GM18499 (cell line): ENCODE measurements at regions not wholly inside any gene's neighbourhood (a gene's known extent, or its start where the extent isn't known, plus 50 kb on each side); places are given as distances from the start of the nearest gene placed in this dataset.

Experiments used
- ATAC-seq: cut with Tn5 transposase; IDR thresholded peaks from one replicate; pipeline ENCODE4 v1.9.1; 2021; ENCODE audit warnings: moderate number of reproducible peaks; ENCODE audit not compliant: insufficient read depth, unreplicated experiment

GRCh38 chr6:167672738-167673137, 154.0 kb upstream of the AFDN start:
- no peak for ATAC-seq

- no peak for ATAC-seq
These were observed 152.8 kb upstream of the AFDN start for GRCh38 chr6:167673946-167674345.

- ATAC-seq = no peak
These were observed 152.2 kb upstream of the AFDN start for GRCh38 chr6:167674486-167674885.

GRCh38 chr6:167676000-167676665, 150.6 kb upstream of the AFDN start:
- no peak for ATAC-seq

DNA sequence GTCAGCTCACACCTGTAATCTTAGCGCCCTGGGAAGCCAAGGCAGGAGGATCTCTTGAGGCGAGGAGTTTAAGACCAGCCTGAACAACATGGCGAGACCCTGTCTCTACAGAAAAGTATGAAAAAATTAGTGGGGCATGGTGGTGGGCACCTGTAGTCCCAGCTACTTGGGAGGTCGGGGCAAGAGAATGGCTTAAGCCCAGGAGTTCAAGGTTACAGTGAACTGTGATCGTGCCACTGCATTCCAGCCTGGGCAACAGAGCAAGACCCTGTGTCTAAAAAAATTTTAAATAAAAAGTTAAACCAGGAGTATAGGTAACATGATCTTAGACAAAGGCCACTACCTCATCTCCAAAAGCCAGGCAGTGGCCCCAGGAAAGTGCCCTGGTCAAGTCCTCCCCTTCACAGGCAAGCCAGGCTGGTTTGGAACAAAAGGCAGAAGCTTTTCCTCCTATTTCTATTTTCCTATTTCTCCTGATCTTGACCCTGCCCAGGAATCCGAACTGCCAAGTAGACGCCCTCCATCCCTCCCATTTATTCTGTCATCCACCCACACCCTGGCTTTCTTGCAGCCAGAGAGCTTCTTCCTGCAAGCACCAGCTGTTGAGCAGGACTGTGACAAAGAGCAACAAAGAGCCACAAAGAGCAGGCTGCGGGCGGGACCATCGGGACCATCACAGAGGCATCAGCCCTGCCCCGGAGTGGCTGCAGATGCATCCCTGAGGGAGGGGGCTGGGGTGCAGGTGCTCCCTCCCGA, 149.9 kb upstream of the AFDN start:
- no peak for ATAC-seq

DNA sequence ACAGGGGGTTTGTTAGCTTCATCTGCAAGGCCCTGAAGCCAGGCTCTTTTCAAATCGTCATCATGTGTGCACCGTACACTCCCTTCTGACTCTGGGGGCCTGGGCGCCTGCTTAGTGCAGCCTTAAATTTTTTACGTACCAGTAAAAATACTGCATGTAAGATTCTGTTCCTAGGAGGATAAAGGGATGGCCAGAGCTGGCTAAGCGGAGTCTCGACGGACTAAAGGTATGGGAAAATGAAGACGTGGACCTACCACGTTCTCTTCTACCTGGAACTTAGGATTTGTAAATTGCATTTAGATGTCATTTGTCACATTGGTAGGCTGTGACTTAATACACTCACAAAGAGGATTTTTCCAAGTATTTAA, 149.3 kb upstream of the AFDN start:
- no peak for ATAC-seq

- ATAC-seq = no peak
These were observed 148.3 kb upstream of the AFDN start for GRCh38 chr6:167678102-167679101.

DNA sequence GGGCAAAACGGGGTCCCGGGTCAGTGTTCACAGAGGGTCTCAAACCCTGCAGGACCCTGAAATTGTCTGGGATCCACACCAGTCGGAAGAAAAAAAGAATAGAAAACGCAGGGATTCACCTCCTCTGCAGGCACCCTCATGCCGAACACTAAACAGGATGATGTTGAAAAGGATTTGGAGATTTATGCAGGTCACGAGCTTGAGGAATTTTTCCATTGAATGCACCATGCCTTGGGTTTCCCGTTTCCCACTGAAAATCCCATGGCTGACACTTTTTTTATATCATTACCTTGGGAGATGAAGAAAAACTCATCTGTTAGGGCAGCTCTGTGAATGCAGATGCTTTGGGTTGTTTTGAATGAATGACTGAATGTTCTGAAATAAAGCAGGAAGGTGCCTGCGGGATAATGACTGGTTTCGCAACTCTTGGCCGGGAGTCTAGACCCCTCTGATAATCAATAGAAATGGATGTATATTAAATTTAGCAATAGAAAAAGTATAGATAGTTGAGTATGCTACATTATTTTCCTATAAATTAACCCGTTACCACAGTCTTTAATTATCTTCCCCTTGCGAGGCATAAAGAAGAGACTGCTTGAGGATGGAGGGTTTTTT, 147.5 kb upstream of the AFDN start:
- no peak for ATAC-seq

DNA sequence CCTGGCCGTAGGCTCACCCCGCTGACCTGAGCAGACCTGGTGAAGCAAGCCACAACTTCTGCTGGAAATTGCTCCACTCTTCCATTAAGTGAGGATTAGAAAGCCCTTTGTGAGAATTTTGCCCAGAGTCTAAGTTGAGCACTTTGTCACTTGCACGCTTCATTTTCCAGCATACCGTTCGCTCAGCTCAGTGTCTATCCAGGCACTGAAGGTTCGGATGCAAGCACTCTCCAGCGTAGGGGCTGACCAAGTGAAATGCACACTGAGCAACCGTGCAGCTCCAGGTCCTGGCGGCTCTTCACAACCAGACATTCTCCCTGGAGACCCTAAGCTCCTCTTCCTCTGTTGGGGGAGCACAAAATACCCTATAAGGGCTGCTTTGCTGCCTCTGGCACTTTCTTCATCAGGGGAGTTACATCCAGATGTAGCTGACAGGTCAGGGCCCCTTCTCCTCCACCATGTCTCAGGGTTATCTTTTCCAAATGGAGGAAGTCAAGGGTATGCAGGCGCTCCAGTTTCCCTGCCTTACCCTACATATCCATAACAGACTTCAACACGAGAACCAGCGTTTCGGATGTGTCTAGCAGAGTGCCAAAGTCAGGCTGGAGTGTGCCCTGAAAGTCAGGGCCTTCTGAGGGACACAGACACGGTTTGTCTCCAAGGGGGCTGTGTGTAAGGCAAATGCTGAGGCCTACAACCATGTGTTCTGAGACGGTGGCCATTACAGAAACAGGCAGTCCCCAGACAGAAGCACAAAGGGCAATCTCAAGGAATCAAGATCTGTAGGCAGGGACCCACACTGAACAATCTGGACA, 146.7 kb upstream of the AFDN start:
- ATAC-seq = no peak

GRCh38 chr6:167680605-167681149, 146.0 kb upstream of the AFDN start:
- no peak for ATAC-seq

DNA sequence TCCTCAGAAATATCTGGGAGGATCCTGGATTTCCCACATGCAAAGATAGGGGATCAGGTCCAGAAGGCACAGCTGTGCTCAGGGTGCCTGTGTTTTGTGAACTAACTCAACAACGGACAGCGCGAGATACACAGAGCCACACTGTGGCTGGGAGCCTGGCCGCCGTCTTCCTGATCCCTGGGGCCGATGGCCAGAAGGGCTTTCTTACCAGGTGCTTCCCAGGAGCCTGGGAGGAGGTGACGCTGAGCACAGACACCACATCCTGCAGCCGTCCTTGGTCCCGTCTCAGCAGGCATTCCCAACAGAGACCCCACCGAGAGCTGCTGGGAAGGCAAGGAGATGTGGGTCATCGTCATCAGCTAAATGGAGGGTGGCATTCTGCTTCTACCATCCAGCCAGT, 144.6 kb upstream of the AFDN start:
- ATAC-seq = no peak

GRCh38 chr6:167682546-167683027, 144.1 kb upstream of the AFDN start:
- no peak for ATAC-seq

DNA sequence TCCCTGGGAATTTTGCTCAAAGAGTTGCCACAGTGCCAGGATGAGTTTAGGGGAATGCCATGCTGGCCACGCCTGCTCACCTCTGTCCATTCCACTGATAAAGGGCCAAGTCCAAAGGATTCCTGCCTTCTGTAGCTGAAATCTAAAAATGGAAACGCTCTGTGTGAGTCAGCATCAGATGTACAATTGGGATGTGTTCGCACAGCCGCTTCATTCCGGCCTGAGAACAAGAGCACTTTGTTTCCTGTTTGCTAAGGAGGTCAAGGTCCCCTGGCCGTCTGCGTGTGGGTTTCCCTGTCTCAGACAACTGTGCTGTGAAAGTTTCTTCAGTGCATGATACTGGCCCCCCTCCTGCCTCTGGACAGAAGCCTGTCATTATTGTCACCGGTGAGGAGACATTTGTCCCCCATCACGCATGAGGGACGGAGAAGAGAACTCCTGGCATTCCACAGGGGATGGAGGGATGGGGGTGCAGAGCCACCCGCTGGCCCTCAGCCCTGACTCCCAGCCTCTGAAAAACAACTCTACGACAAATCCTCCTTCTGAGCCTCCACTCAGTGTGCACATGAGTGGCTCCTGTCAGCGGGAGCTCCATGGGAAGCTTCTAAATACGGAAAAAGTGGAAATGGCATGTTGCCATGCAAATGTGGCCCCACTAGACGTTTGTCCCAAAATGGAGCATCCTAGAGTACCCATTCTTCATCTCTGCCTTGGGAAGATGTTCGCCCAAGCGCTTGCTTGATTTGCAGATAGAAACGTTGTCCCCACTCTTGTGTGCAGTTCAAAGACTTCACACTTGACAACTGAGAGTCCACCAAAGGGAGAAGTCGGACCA, 143.5 kb upstream of the AFDN start:
- no peak for ATAC-seq

- no peak for ATAC-seq
These were observed 142.2 kb upstream of the AFDN start for GRCh38 chr6:167684276-167685104.

DNA sequence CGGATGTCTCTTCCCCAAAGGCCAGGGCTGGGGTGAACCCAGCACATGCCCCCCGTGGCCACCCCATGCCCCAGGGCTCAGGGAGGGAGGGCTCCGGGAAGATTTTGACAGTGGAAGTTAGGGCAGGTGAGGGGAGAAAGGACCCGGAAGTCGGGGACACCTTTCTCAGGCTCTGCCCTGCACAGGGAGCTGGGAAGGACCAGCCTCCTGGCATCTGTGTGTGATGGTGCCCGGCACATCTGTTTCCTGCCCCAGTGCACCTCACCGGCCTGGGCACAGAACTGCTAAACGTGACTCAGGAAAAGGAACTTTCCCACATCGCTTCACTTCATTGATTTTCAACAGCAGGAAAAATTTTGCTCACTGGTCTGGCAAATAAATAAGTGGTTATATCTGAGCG, 141.1 kb upstream of the AFDN start:
- ATAC-seq = no peak

DNA sequence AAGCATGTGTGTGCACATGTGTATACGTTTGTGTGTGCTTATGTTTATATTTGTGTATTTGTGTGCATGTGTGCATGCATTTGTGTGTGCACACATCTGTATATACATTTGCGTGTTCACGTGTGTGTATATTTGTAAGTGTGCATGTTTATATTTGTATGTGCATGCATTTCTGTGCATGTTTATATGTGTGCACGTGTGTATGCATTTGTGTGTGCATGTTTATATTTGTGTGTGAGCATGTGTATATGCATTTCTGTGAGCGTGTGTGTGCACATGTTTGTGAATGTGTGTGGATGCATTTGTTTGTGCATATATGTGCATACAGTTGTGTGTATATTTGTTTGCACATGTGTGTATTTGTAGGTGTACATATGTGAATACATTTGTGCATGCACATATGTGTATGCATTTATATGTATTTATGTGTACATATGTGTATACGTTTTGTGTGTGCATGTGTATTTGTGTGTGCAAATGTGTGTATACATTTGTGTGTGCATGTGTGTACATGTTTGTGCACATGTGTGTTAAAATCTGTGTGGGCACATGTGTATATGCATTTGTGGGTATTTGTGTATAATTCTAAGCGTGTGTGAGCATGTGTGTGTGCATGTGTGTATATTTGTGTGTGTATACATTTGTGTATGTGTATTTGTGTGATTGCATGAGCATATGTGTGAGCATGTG, 140.4 kb upstream of the AFDN start:
- ATAC-seq = no peak

DNA sequence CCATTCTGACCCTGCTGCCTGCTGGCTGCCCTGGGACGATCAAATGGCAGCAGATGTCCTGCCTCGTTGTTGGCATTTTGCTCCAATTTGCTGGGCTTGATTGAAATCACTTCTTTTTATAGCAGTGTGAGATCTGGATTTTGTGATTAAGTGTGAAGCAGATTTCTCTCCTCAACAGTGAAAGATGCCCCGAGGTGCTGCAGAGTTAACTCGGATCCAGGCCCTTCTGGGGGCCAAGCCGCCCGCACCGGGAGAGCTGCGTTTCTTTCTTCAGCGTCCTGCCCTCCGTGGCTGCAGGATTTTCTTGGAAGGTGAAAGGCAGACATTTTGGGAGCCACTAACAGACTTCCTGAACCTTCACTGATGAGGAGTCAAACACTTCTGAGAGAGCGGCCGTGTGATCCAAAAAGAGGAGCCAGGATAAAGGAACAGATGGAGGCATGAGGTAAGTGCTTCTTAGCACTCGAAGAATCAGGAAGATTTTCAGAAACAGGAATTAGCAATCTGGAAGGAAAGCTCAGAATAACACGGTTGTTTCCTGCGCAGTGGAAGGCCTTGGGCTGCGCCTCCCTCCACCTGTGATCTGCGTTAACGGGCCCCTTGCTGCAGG, 139.5 kb upstream of the AFDN start:
- no peak for ATAC-seq
